OCI-LY3 (cell line): ENCODE measurements at regions not wholly inside any gene's neighbourhood (a gene's known extent, or its start where the extent isn't known, plus 50 kb on each side); places are given as distances from the start of the nearest gene placed in this dataset.

Source experiments
- H2AFZ ChIP-seq: fragments of 200-600, 300-600 bp; shearing (Covaris generic); 2 replicates; pipeline ENCODE4 v1.6.0; 2014; ENCODE audit warnings: antibody characterized with exemption, low read depth, low read length
- H3K27ac ChIP-seq: fragments of 200-600, 300-600 bp; sonication (generic); 2 replicates; pipeline ENCODE4 v1.5.1; 2014; ENCODE audit warnings: mild to moderate bottlenecking, low read length, moderate library complexity, mixed read lengths
- H3K27me3 ChIP-seq: fragments of 200-600, 300-600 bp; sonication (generic); 2 replicates; pipeline ENCODE4 v1.6.1; 2014; ENCODE audit warnings: low read depth, low read length, mixed read lengths
- H3K36me3 ChIP-seq: fragments of 200-600, 300-600 bp; sonication (generic); replicated peaks from 2 replicates; pipeline ENCODE3; 2014; ENCODE audit warnings: low read depth, low read length, mixed read lengths
- H3K4me1 ChIP-seq: fragments of 300-600, 200-600 bp; sonication (generic); 2 replicates; pipeline ENCODE4 v1.6.1; 2014; ENCODE audit warnings: low read length, mixed read lengths
- H3K4me2 ChIP-seq: fragments of 200-600, 300-600 bp; sonication (generic); 2 replicates; pipeline ENCODE4 v1.6.1; 2014; ENCODE audit warnings: low read length, mixed read lengths
- H3K4me3 ChIP-seq: fragments of 300-600, 200-600 bp; sonication (generic); 2 replicates; pipeline ENCODE4 v1.5.1; 2014; ENCODE audit warnings: antibody characterized with exemption, mild to moderate bottlenecking, low read length, moderate library complexity
- H3K79me2 ChIP-seq: fragments of 300-600, 200-600 bp; shearing (Covaris generic); 2 replicates; pipeline ENCODE4 v1.6.1; 2014; ENCODE audit warnings: mild to moderate bottlenecking, low read length, mixed read lengths
- H3K9ac ChIP-seq: fragments of 300-600, 200-600 bp; shearing (Covaris generic); 2 replicates; pipeline ENCODE4 v1.6.0; 2014; ENCODE audit warnings: mild to moderate bottlenecking, low read length, moderate library complexity
- H3K9me3 ChIP-seq: fragments of 200-600, 300-600 bp; shearing (Covaris generic); 2 replicates; pipeline ENCODE4 v1.6.1; 2014; ENCODE audit warnings: low read length, mixed read lengths; ENCODE audit not compliant: insufficient read depth
- H4K20me1 ChIP-seq: fragments of 200-600, 300-600 bp; sonication (generic); 2 replicates; pipeline ENCODE4 v1.6.1; 2016; ENCODE audit warnings: low read length, mixed read lengths; ENCODE audit not compliant: insufficient read depth
- EZH2phosphoT487 ChIP-seq: fragments of 200-600 bp; shearing (Covaris generic); IDR thresholded peaks from 2 replicates; pipeline ENCODE4 v1.6.1; 2018; ENCODE audit warnings: antibody characterized with exemption, mixed run types, low read depth
- TF ChIP-seq, protein P1 (sequence below): fragments of 200-600, 300-600 bp; sonication (generic); IDR thresholded peaks from 2 replicates; pipeline ENCODE4 v1.5.1; 2014; ENCODE audit warnings: antibody characterized with exemption, low read length, low read depth

DNA sequence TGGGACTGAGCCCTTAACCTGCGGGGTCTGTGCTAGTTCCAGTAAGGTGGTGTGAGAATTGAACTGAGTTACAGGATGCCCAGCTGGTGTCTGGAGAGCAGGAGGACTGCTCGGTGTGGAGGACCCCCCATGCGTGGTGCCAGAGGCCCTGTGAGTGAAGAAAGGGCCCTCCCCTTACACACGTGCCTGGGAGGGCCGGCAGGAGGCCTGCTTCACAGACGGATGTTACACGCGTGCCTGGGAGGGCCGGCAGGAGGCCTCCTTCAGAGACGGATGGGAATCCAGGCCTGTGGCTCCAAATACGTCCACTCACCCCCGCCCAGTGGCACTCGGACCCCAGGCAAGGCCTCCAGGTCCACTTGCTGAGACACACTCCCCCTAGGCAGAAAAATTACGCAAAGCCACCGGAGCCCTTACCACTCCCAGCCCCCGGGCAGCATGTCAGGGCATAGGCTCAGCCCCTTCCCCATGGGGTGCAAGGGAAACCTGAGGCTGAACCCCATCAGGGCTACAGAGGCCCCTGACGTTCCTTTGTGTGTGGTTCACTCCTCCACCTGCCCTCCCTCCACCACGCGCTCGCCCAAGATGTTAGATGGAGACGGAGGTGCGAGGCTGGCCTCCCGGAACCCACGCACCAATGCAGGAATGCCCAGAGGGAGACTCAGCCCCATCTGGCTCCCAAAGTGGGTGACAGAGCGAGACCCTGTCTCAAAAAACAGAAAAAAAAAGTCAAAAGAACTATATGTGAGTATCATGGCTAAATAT lies 227.8 kb downstream of the BRD1 start:
- Histone ChIP-seq H3K4me2 (no peak overlapping the region), H3K36me3 (peaks cover 19% of the 10 kb centered on the region)

DNA sequence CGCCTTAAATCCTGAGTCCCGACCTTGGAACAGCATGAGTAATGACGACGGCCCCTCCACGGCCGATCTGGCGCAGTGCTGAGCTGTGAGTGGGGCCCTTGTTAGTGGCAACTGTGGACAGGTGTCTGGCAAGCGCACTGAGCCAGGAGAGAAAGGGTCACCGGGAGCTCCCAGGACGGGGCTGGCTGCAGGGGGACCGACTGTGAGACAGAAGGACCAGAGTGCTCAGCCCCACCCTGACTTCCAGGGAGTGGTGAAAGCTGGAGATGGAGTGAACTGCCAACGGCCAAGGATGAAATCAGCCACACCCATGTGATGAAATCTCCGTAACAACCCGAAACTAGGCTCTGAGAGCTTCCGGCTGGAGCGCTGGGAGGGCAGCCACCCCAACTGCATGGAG lies 228.6 kb downstream of the BRD1 start:
- Histone ChIP-seq H3K4me2 (no peak overlapping the region), H3K27ac (no peak overlapping the region), H3K9ac (no peak overlapping the region), H3K79me2 (0 out of 2 replicates have a peak, but pooled peaks cover 4% of the 10 kb centered on the region), H3K4me3 (no peak overlapping the region), H3K27me3 (no peaks in the 10 kb centered on the region), H3K9me3 (no peaks in the 10 kb centered on the region), H3K4me1 (no peaks in the 10 kb centered on the region), H2AFZ (no peak overlapping the region), H4K20me1 (peaks cover 3% of the 10 kb centered on the region; the same call in 1 of the 2 replicates), H3K36me3 (peaks cover 11% of the 10 kb centered on the region)
- no peak for TF ChIP-seq EZH2phosphoT487
- TF ChIP-seq, protein P1, sequence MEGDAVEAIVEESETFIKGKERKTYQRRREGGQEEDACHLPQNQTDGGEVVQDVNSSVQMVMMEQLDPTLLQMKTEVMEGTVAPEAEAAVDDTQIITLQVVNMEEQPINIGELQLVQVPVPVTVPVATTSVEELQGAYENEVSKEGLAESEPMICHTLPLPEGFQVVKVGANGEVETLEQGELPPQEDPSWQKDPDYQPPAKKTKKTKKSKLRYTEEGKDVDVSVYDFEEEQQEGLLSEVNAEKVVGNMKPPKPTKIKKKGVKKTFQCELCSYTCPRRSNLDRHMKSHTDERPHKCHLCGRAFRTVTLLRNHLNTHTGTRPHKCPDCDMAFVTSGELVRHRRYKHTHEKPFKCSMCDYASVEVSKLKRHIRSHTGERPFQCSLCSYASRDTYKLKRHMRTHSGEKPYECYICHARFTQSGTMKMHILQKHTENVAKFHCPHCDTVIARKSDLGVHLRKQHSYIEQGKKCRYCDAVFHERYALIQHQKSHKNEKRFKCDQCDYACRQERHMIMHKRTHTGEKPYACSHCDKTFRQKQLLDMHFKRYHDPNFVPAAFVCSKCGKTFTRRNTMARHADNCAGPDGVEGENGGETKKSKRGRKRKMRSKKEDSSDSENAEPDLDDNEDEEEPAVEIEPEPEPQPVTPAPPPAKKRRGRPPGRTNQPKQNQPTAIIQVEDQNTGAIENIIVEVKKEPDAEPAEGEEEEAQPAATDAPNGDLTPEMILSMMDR: no peak

More for the DNA sequence above, 227.8 kb downstream of the BRD1 start:
- Histone ChIP-seq H3K9ac (no peak overlapping the region), H3K9me3 (peaks cover 5% of the 10 kb centered on the region; the same call in 1 of the 2 replicates), H3K4me1 (no peaks in the 10 kb centered on the region), H3K27ac (no peak overlapping the region), H4K20me1 (no peaks in the 10 kb centered on the region), H2AFZ (no peak overlapping the region), H3K4me3 (no peak overlapping the region), H3K27me3 (no peaks in the 10 kb centered on the region), H3K79me2 (0 out of 2 replicates have a peak, but pooled peaks cover 4% of the 10 kb centered on the region)
- TF ChIP-seq, protein P1: no peak
- TF ChIP-seq EZH2phosphoT487: no peak

DNA sequence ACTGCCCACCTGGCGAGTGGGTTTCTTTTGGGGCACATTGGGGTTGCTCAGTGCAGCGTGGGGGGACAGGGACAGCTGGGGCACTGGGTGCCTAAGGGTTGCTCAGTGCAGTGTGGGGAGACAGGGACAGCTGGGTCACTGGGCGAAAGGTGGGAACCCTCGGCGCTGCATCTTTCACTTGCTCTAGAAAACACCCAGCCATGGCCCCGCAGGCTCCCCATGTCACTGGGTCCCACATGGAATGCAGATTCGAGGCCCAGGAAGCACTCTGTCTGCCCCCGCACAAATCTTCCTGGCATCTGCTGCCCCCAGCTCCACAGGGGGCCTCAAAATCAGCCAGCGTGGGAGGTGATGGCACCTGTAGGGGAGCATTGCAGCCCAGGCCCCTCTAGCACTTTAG lies 229.3 kb downstream of the BRD1 start:
- no peak overlapping the region for H3K9ac ChIP-seq
- H3K4me3 ChIP-seq: no peak overlapping the region
- no peak overlapping the region for H3K27ac ChIP-seq
- H2AFZ ChIP-seq: no peak overlapping the region
- H4K20me1 ChIP-seq: peaks cover 3% of the 10 kb centered on the region; the same call in 1 of the 2 replicates
- H3K9me3 ChIP-seq: no peaks in the 10 kb centered on the region
- peaks cover 5% of the 10 kb centered on the region for H3K36me3 ChIP-seq
- no peaks in the 10 kb centered on the region for H3K4me1 ChIP-seq
- no peak overlapping the region for H3K4me2 ChIP-seq
- H3K79me2 ChIP-seq: 0 out of 2 replicates have a peak, but pooled peaks cover 2% of the 10 kb centered on the region
- no peak for TF ChIP-seq EZH2phosphoT487
- TF ChIP-seq, protein P1: no peak
- H3K27me3 ChIP-seq: no peaks in the 10 kb centered on the region

DNA sequence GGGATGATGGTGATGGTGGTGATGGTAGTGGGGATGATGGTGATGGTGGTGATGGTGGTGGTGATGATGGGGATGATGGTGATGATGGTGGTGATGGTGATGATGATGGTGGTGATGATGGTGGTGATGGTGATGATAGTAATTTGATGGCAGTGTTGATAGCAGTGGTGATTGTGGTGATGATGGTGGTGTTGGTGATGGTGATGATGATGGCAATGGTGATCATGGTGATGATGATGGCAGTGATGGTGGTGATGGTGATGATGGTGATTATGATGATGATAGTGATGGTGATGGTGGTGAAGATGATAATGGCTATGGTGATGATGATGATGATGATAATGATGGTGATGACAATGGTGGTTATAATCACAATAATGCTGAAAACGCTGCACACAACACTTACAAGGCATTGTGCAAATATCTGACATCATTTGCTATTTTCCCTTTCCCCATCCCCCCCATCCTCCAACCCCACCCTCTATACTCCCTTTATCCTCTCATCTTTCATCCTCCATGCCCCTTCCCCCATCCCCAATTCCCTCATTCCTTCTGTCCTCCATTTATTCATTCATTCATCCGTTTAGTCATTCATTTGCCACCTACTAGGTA lies 230.1 kb downstream of the BRD1 start:
- H3K4me1 ChIP-seq: no peaks in the 10 kb centered on the region
- no peaks in the 10 kb centered on the region for H3K27me3 ChIP-seq
- H2AFZ ChIP-seq: no peak overlapping the region
- peaks cover 5% of the 10 kb centered on the region for H3K36me3 ChIP-seq
- no peak overlapping the region for H3K9ac ChIP-seq
- no peak for TF ChIP-seq EZH2phosphoT487
- TF ChIP-seq, protein P1: no peak
- no peak overlapping the region for H3K4me3 ChIP-seq
- no peaks in the 10 kb centered on the region for H3K79me2 ChIP-seq
- H3K4me2 ChIP-seq: no peak overlapping the region
- H3K27ac ChIP-seq: no peak overlapping the region
- H3K9me3 ChIP-seq: no peaks in the 10 kb centered on the region
- H4K20me1 ChIP-seq: peaks cover 3% of the 10 kb centered on the region; the same call in 1 of the 2 replicates
